ENCODE measurements at regions not wholly inside any gene's neighbourhood (a gene's known extent, or its start where the extent isn't known, plus 50 kb on each side); places are given as distances from the start of the nearest gene placed in this dataset.

DNA sequence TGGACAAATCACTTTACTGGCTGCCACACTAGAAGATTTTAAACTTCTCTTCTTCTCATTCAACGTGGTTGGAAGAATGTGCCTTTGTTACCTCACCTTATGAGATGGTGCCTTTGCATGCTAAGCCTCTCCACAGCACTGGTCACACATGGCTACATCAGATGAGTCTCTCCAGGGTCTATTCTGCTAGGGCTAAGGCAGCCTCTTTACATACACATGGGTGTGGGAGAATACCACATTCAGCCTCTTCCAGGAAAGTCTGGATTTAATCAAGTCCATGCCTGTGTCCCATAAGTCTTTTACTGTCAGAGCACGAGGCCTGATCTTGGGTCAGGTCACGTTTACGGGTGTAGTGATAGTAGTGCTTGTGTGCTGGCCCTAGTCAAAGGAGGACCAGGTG lies 701.5 kb downstream of the SORCS3 start:
- no peak overlapping the region for H3K27ac ChIP-seq (ENCODE audit: low read depth, low read length, poor library complexity, severe bottlenecking)
- TF ChIP-seq EZH2phosphoT487 (IDR thresholded peaks at IDR 0.05; ENCODE audit: borderline replicate concordance, low read depth, low read length) (no peak), CTCF (conservative IDR thresholded peaks at IDR 0.05; ENCODE audit: low read length) (no peak)
- ChIA-PET CTCF (ENCODE audit: unreplicated experiment) (no interaction called here), POLR2A (interaction anchor here (0.6 kb wide), 1 partner anchor 187 kb away, joined by 3 read pairs; no protein-coding TSS in a partner anchor)
- no peaks in the 10 kb centered on the region for H4K20me1 ChIP-seq (ENCODE audit: insufficient read depth, low read length)
- no peaks in the 10 kb centered on the region for H3K4me1 ChIP-seq (ENCODE audit: insufficient read depth, low read length, poor library complexity, severe bottlenecking)
- intact Hi-C loops (cut with micrococcal nuclease; ENCODE audit: unreplicated experiment): no loop called here
- DNase-seq (ENCODE audit: low spot score): no peak
- H3K9me2 ChIP-seq (ENCODE audit: insufficient read depth, low read length): no peaks in the 10 kb centered on the region
- H3K36me3 ChIP-seq (ENCODE audit: insufficient read depth, low read length): no peaks in the 10 kb centered on the region
- H3K4me2 ChIP-seq (ENCODE audit: low read length): no peak overlapping the region
- H3K4me3 ChIP-seq (ENCODE audit: low read depth, low read length, poor library complexity, severe bottlenecking): no peak overlapping the region
- H3K9me3 ChIP-seq (ENCODE audit: low read length): no peaks in the 10 kb centered on the region
- BruUV-seq (replicated peaks): no TSS peak
- H2AFZ ChIP-seq (ENCODE audit: low read length): no peak overlapping the region
- no peaks in the 10 kb centered on the region for H3K79me2 ChIP-seq (ENCODE audit: insufficient read depth, low read depth, low read length)

DNA sequence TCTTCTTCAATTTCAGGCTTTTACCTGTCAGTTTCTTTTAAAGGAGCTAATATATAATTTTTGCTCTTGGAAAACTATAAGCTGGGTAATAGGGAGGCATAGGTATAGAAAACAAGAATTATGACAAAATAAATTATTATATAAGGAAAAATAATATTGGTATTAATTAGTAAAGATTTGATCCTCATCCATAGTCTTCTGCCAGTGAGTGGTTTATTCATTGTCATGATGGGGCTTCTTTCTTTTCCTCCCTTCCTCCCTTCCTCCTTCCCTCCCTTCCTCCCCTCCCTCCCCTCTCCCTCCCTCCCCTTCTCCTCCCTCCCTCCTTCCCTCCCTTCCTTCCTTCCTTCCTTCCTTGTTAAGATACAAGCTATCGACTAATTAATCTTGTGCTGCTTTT lies 698.6 kb downstream of the SORCS3 start:
- no peaks in the 10 kb centered on the region for H3K9me3 ChIP-seq (ENCODE audit: low read length)
- H3K27ac ChIP-seq (ENCODE audit: low read depth, low read length, poor library complexity, severe bottlenecking): no peak overlapping the region
- no peaks in the 10 kb centered on the region for H3K79me2 ChIP-seq (ENCODE audit: insufficient read depth, low read depth, low read length)
- no peaks in the 10 kb centered on the region for H4K20me1 ChIP-seq (ENCODE audit: insufficient read depth, low read length)
- POLR2A ChIA-PET: interaction anchor here (0.7 to 1.1 kb wide), 2 partner anchors 12 to 15 kb away, joined by 3 read pairs; no protein-coding TSS in a partner anchor
- no TSS peak for BruUV-seq (replicated peaks)
- H3K4me2 ChIP-seq (ENCODE audit: low read length): no peak overlapping the region
- no peak overlapping the region for H2AFZ ChIP-seq (ENCODE audit: low read length)
- CTCF ChIA-PET (ENCODE audit: unreplicated experiment): no interaction called here
- no peaks in the 10 kb centered on the region for H3K9me2 ChIP-seq (ENCODE audit: insufficient read depth, low read length)
- TF ChIP-seq CTCF (conservative IDR thresholded peaks at IDR 0.05; ENCODE audit: low read length) (no peak), EZH2phosphoT487 (IDR thresholded peaks at IDR 0.05; ENCODE audit: borderline replicate concordance, low read depth, low read length) (no peak)
- H3K4me1 ChIP-seq (ENCODE audit: insufficient read depth, low read length, poor library complexity, severe bottlenecking): no peaks in the 10 kb centered on the region
- H3K4me3 ChIP-seq (ENCODE audit: low read depth, low read length, poor library complexity, severe bottlenecking): no peak overlapping the region
- DNase-seq (ENCODE audit: low spot score): no peak
- intact Hi-C loops (cut with micrococcal nuclease; ENCODE audit: unreplicated experiment): no loop called here
- H3K36me3 ChIP-seq (ENCODE audit: insufficient read depth, low read length): no peaks in the 10 kb centered on the region

DNA sequence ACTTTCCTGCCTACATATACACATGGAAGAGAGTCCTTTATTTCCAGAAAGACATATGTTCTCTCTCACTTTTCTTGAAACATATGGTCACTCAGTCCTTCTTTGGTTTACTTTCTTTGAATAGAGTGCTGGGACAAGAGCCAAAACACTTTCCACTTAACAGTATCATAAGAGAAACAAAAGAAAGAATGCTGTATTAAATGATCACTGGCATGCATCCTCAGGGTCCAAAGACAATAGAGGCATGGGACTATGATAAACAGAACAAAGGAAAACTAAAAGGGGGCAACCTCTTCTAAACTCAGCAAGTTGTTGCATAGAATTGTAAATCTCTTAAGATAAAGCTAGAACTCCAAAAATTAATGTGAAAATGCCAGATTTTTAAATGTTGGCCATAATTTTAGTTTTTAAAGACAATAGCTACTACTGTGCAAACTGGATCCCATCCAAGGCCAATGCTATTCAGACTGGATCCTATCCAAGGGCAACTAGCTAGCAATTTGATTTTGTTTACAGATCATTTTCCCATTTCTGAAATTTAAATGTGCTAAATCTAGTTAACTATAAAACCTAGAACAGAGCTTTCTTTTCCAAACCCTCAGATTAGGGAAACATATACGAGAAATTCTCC lies 687.5 kb downstream of the SORCS3 start:
- H3K9me2 ChIP-seq (ENCODE audit: insufficient read depth, low read length): no peaks in the 10 kb centered on the region
- H3K4me3 ChIP-seq (ENCODE audit: low read depth, low read length, poor library complexity, severe bottlenecking): no peak overlapping the region
- H3K79me2 ChIP-seq (ENCODE audit: insufficient read depth, low read depth, low read length): no peaks in the 10 kb centered on the region
- no peak overlapping the region for H3K4me2 ChIP-seq (ENCODE audit: low read length)
- ChIA-PET CTCF (ENCODE audit: unreplicated experiment) (no interaction called here), POLR2A (interaction anchor here (1.0 kb wide), 1 partner anchor 11 kb away, joined by 3 read pairs; no protein-coding TSS in a partner anchor)
- H3K9me3 ChIP-seq (ENCODE audit: low read length): no peaks in the 10 kb centered on the region
- no peak for DNase-seq (ENCODE audit: low spot score)
- no peaks in the 10 kb centered on the region for H3K36me3 ChIP-seq (ENCODE audit: insufficient read depth, low read length)
- no peak for TF ChIP-seq EZH2phosphoT487 (IDR thresholded peaks at IDR 0.05; ENCODE audit: borderline replicate concordance, low read depth, low read length)
- TF ChIP-seq CTCF (conservative IDR thresholded peaks at IDR 0.05; ENCODE audit: low read length): no peak
- BruUV-seq (replicated peaks): no TSS peak
- H2AFZ ChIP-seq (ENCODE audit: low read length): no peak overlapping the region
- H3K4me1 ChIP-seq (ENCODE audit: insufficient read depth, low read length, poor library complexity, severe bottlenecking): no peaks in the 10 kb centered on the region
- H4K20me1 ChIP-seq (ENCODE audit: insufficient read depth, low read length): no peaks in the 10 kb centered on the region
- no peak overlapping the region for H3K27ac ChIP-seq (ENCODE audit: low read depth, low read length, poor library complexity, severe bottlenecking)
- intact Hi-C loops (cut with micrococcal nuclease; ENCODE audit: unreplicated experiment): no loop called here
